Ovary (tissue), 7 donors: ENCODE measurements at regions not wholly inside any gene's neighbourhood (a gene's known extent, or its start where the extent isn't known, plus 50 kb on each side); places are given as distances from the start of the nearest gene placed in this dataset.

Source experiments
- DNase-seq, 5 donors: peaks; one replicate each; pipeline ENCODE4 v3.0.0-alpha.2; 2019 to 2020
- H3K27ac ChIP-seq, 2 donors: fragments of 200-600 bp; one replicate each; pipeline versions ENCODE4 v1.5.1 to v1.8.0; 2019 to 2022
- H3K27me3 ChIP-seq: fragments of 200-600 bp; one replicate; pipeline ENCODE4 v1.8.0; 2022
- H3K36me3 ChIP-seq: fragments of 200-600 bp; sonication (generic); one replicate; pipeline ENCODE4 v1.5.1; 2019
- H3K4me1 ChIP-seq: one replicate; pipeline ENCODE4 v1.8.1; 2013; ENCODE audit warnings: mild to moderate bottlenecking, moderate library complexity; ENCODE audit not compliant: insufficient read depth
- H3K4me3 ChIP-seq: fragments of 200-600 bp; sonication (generic); one replicate; pipeline ENCODE4 v1.5.1; 2017
- H3K9me3 ChIP-seq, 2 donors: fragments of 200-600 bp in 1 of 2; sonication (generic) in 1 of 2; one replicate each; pipeline versions ENCODE4 v1.5.1 to v1.8.1; 2013 to 2019; ENCODE audit warnings: mild to moderate bottlenecking in 1 of 2, moderate library complexity in 1 of 2
- CTCF ChIP-seq, 3 donors: fragments of 450-650 bp in 2 of 3; fragments of 200-600 bp in 1 of 3; IDR thresholded peaks; one replicate each; pipeline versions ENCODE4 v1.5.1 to v1.8.0; 2016 to 2022; ENCODE audit warnings: antibody characterized with exemption in 3 of 3, mild to moderate bottlenecking in 1 of 3
- EP300 ChIP-seq: sonication (generic); formaldehyde crosslinking; IDR thresholded peaks from one replicate; pipeline ENCODE4 v1.6.1; 2017; ENCODE audit warnings: antibody characterized with exemption
- POLR2A ChIP-seq: fragments of 450-650 bp; IDR thresholded peaks from one replicate; pipeline ENCODE4 v1.6.1; 2017; ENCODE audit warnings: antibody characterized with exemption, mild to moderate bottlenecking, moderate library complexity
- WGBS, 3 donors: extraction: QIAGEN DNeasy Blood & Tissue Kit in 1 of 3; methylation state at CpG; one replicate each; pipeline versions ENCODE4 v1.1.5 to v1.1.7; 2013 to 2017; 5-methylcytosine and 5-hydroxymethylcytosine counted together
- intact Hi-C, 4 donors: fragments of 100-400 bp; cut with DNase I; formaldehyde crosslinking; loops; one replicate each; pipeline versions ENCODE4 v1.11.0 to v1.15.1; 2022 to 2023
- donor health status: DM: no; HTN: no; CAD: no; lungs with moderate emphysema.
- donor health status: DM: no; HTN: no; CAD: no.
- donor health status: Bipolar disorder and iron deficiency.
- donor health status: DM: no; HTN: no; CAD: no.
- donor health status: DM: yes; HTN: yes; CAD: no.

GRCh38 chr6:126134491-126134890 lies 148.2 kb downstream of the TRMT11 start:
- Histone ChIP-seq H3K27ac (no peak overlapping the region), H3K36me3 (no peaks in the 10 kb centered on the region), H3K9me3 (no peaks in the 10 kb centered on the region), H3K4me1 (no peaks in the 10 kb centered on the region), H3K4me3 (no peak overlapping the region), H3K27me3 (no peaks in the 10 kb centered on the region)
- TF ChIP-seq CTCF (IDR thresholded peaks at IDR 0.05): no peak
- no peak for TF ChIP-seq POLR2A
- WGBS, 3 donors: 92 to 96% (median 95%) methylated on average over 2 of the region's 2 CpGs
- intact Hi-C loops: no loop called here
- DNase-seq: no peak

GRCh38 chr6:126140015-126140414 lies 153.7 kb downstream of the TRMT11 start:
- no peak overlapping the region for H3K27ac ChIP-seq
- intact Hi-C loops: no loop called here
- H3K4me3 ChIP-seq: no peak overlapping the region
- DNase-seq: no peak
- H3K36me3 ChIP-seq: no peaks in the 10 kb centered on the region
- H3K4me1 ChIP-seq: no peaks in the 10 kb centered on the region
- H3K9me3 ChIP-seq: no peaks in the 10 kb centered on the region
- TF ChIP-seq POLR2A: no peak
- no peak for TF ChIP-seq EP300
- H3K27me3 ChIP-seq: no peaks in the 10 kb centered on the region

GRCh38 chr6:126143761-126144251 lies 157.5 kb downstream of the TRMT11 start:
- no peak for DNase-seq
- Histone ChIP-seq H3K9me3 (no peaks in the 10 kb centered on the region), H3K27me3 (no peaks in the 10 kb centered on the region), H3K27ac (no peak overlapping the region), H3K36me3 (no peaks in the 10 kb centered on the region), H3K4me3 (no peak overlapping the region), H3K4me1 (no peaks in the 10 kb centered on the region)
- intact Hi-C loops: no loop called here
- WGBS, 3 donors: 78 to 86% (median 84%) methylated on average over 3 of the region's 3 CpGs
- TF ChIP-seq POLR2A (no peak), CTCF (IDR thresholded peaks at IDR 0.05) (no peak), EP300 (no peak)

DNA sequence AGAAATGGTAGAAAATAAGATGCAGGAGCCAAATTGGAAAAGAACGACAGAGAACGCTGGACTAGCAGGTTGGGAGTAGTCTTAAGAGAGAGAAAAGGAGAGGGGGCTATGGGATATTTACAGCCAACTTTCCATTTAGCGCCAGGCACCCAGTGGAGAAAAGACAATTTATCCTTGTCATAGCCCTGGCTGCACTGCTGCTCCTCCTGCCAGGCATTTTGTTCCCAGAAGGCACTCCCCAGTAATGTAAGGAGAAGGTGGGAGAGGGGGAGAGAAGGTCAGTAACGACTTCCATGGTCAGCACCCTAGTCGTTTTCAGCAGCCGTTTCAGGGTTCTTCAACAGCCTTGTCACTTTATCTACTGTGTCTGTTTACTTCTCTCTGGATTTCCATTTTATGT lies 159.0 kb downstream of the TRMT11 start:
- Histone ChIP-seq H3K9me3 (no peaks in the 10 kb centered on the region), H3K27ac (no peak overlapping the region), H3K4me3 (no peak overlapping the region), H3K27me3 (no peaks in the 10 kb centered on the region), H3K36me3 (no peaks in the 10 kb centered on the region), H3K4me1 (no peaks in the 10 kb centered on the region)
- intact Hi-C loops: no loop called here
- no peak for DNase-seq
- TF ChIP-seq CTCF (IDR thresholded peaks at IDR 0.05): no peak
- TF ChIP-seq EP300: no peak
- TF ChIP-seq POLR2A: no peak
- 48 to 60% (median 58%) methylated on average over 6 of the region's 6 CpGs for WGBS, 3 donors

- intact Hi-C loops: no loop called here
- no peak for DNase-seq
- Histone ChIP-seq H3K36me3 (no peaks in the 10 kb centered on the region), H3K27ac (no peak overlapping the region), H3K9me3 (no peaks in the 10 kb centered on the region), H3K4me3 (no peak overlapping the region), H3K4me1 (no peaks in the 10 kb centered on the region), H3K27me3 (no peaks in the 10 kb centered on the region)
- 70 to 83% (median 75%) methylated on average over 4 of the region's 4 CpGs for WGBS, 3 donors
- no peak for TF ChIP-seq EP300
- no peak for TF ChIP-seq CTCF (IDR thresholded peaks at IDR 0.05)
- no peak for TF ChIP-seq POLR2A
These were observed 161.0 kb downstream of the TRMT11 start for GRCh38 chr6:126147291-126147815.
